HG03432 (cell line): ENCODE measurements at regions not wholly inside any gene's neighbourhood (a gene's known extent, or its start where the extent isn't known, plus 50 kb on each side); places are given as distances from the start of the nearest gene placed in this dataset.

ENCODE experiments used
- ATAC-seq: cut with Tn5 transposase; IDR thresholded peaks from one replicate; pipeline ENCODE4 v1.9.1; 2021; ENCODE audit warnings: mild to moderate bottlenecking, moderate library complexity; ENCODE audit not compliant: unreplicated experiment

GRCh38 chr13:79794931-79795330 is 314.0 kb downstream of the NDFIP2 start:
- no peak for ATAC-seq

DNA sequence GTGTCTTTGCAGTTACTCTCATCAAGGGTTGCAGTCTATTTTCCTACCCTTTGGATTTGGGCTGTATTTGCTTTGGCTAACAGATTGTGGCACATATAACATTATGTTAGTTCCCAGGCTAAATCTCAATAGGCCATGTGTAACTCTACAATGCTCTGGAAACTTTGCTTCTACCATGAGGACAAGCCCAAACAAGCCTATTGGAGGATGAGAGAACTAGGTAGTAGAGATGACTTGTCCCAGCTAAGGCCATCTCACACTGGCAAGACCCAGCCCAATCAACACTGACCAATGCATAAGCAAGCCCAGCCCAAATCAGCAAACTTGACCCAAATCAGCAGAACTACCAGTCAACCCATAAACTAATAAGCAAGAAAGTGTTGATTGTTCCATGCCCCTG is 311.8 kb downstream of the NDFIP2 start:
- no peak for ATAC-seq

DNA sequence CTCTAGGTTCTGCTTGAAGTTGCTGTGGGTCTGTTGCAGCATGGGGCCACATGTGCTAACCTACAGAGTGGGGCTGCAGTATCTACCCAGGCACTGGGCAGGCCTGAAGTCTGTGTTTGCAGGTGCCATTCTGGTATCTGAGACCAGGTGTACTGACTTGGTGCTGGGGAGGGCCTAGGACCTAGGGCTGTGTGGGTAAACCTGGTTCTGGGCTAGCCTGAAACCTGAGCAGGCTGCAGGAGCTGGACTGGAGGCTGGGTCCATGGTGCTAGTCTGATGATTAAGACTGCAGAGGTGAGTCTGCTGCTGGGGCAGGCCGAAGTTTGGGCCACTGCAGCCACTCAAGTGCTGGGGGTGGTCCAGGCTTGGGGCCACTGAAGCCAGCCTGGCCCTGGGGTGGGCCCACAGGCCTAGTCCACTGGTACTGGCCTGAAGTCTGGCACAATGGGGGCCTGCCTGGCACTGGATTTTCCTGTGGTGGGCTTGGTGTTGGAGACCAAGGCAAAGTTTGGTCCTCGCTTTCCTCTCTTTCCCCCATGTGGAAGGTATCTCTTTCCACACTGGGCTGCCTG is 310.6 kb downstream of the NDFIP2 start:
- no peak for ATAC-seq

GRCh38 chr13:79786176-79786575 is 305.2 kb downstream of the NDFIP2 start:
- ATAC-seq: no peak

- peak; percentile 51 for ATAC-seq
Measured at GRCh38 chr13:79782541-79783205, 301.7 kb downstream of the NDFIP2 start.

DNA sequence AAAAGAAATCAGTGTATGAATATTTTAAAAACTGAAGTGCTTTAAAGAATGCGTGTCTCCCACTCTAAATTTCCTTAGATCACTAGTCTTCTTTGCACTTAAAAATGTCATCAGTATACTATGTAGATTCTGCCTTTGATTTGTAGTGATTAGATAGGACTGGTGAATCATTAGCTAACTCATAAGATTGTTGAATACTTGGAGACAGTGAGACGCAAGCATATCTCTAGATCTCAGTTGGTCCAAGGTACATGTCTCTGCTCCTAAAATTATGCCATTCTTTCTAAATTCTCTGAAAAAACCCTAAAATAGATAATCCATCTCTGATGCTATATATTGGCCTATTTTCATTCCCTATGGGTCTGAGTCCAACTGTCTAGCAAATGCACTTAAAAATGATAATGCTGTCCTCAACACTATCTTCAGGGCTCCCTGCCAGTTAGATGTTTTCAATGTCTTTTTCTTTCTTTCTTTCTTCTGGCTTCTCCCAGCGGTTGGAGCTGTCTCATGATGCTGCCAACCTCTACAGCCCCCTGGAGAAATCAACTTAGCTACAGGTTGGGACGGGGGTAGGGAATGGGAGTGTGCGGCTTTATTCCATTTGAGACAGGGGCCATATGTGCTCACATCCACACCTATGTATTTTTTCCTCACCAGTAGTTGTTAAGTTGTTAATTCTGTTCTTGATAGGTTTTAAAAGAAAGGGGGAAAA is 301.0 kb downstream of the NDFIP2 start:
- ATAC-seq: no peak

- peak; percentile 61 for ATAC-seq
Measured at GRCh38 chr13:79780240-79780639, 299.3 kb downstream of the NDFIP2 start.

GRCh38 chr13:79779761-79780160 is 298.8 kb downstream of the NDFIP2 start:
- no peak for ATAC-seq

- peak; percentile 42 for ATAC-seq
Measured at GRCh38 chr13:79778741-79779460, 297.9 kb downstream of the NDFIP2 start.

DNA sequence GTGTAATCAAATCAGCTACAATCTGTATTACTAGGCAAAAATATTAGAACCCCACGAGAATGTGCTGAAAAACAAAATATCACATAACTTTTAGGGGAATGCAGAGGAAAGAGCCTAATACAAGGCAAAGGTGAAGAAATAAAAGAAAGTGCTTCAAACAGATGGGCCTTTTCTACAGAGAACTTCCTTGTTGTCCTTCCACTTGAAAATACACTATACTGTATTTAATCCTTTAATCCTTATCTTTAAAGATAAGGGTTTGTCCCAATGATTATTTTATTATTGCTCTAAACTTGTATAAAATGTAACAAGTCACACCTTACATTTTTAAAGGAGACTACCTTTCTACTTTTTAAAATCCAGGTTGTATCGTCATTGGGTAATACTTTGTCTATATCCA is 296.5 kb downstream of the NDFIP2 start:
- no peak for ATAC-seq

DNA sequence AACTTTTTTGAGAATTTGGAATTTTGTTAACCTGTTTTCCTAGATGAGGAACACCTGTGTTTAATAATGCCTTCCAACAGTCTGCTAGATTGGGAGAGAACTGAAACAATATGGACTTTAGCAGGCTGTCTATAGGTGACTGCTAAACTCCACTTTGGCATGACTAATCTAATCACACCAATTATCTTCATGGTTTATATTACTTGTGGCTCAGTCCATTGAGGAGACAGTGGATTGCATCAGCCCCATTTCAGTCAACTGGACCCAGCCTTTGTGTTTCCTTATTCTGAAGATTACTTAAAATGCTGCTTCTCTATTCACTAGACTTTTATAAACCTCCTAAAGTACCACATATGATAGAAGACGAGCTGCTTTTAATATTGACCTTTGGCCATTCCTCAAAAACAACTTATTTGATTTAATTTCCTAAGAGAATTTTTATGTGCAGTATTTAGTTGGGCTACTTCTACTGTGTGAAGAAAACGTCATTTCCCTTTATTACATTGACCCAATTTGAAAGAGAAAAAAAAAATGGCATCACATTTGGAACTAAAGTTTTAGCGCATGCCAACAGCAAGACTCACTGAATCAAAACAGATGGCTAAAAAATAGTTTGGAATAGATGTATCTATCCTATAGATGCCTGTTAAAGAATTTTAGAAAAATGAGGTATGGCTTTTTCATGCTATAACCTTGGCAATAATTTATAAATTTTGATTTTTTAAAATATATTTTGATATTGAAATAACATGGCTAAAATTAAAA is 295.8 kb downstream of the NDFIP2 start:
- ATAC-seq: no peak

DNA sequence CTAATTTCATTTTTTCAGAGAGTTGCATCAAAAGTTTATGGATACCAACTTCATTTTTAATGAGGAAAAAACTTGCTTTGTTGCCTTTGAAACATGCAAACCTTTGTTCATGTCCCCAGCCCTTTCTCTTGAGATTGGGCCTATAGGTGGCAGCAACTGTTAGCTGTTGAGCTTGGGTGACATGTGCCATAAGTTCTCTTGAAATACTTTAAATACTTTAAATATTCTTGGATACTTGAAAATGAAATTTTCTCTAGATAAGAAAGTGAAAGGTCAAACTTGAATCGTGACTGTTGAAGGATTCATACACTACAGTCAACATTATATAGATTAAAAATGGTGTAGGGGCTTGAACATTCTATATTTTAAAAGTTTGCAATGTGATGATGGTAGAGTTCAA is 294.9 kb downstream of the NDFIP2 start:
- ATAC-seq: peak; percentile 50

DNA sequence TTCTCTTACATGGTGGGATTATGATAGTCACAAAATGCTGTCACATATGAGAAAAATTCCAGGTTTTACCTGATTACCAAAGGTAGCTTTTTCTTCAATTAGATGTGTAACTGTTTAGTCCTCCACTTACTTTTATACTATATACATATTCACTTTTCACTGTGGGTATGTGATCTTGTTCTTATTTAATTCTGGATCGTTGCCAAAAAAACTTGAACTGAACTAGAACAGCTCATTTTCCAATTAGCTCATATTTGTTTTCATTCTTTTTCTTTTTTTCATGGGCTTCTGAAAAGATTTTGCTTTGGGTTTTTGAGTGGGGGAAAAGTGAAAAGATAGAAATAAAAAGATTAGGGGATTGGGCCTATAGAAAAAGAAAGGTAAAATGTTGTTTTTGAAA is 291.9 kb downstream of the NDFIP2 start:
- ATAC-seq: no peak

- ATAC-seq: no peak
Measured at GRCh38 chr13:79771493-79771892, 290.5 kb downstream of the NDFIP2 start.

DNA sequence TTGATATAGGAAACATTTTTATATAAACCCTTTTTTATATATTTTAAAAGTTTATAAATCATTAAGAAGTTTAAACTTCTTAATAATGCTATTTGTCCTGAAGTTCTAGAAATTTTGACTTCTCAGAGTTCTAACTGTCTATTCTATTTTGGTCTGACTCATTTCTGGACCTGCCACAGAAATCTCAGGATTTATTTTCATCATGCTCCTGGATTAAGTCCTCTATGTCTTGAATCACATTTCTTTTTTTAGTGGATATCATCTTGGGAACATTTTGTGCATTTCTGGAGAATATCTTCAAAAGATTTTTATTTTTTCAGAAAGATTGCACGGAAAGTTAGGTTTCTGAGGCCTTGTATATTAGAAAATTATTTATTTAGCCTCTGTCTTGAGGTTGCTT is 289.1 kb downstream of the NDFIP2 start:
- no peak for ATAC-seq

GRCh38 chr13:79767126-79767525 is 286.2 kb downstream of the NDFIP2 start:
- ATAC-seq: no peak

GRCh38 chr13:79765331-79765730 is 284.4 kb downstream of the NDFIP2 start:
- no peak for ATAC-seq

- ATAC-seq: no peak
Measured at GRCh38 chr13:79749984-79750551, 269.1 kb downstream of the NDFIP2 start.

DNA sequence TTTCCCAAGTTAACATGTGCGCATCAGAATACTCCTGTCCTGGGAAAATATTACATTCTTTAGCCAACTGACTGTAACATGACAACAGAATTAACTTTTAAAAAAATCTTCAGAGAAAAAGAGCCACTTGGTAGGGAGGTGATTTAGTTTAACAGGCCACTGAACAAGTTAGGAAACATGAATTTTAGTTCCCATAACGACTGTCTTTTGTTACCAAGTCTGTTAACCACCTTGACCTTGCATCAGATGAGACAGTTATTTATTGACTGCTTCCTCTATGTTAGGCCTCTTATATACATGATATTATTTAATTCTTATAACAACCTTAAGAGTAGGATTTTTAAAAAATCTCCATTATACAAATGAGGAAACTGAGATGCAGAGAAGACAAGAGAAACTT is 268.6 kb downstream of the NDFIP2 start:
- ATAC-seq: no peak

- ATAC-seq: no peak
Measured at GRCh38 chr13:79745081-79745480, 264.1 kb downstream of the NDFIP2 start.

- ATAC-seq: no peak
Measured at GRCh38 chr13:79742923-79743322, 262.0 kb downstream of the NDFIP2 start.
